KMS-11 (cell line): ENCODE measurements at regions not wholly inside any gene's neighbourhood (a gene's known extent, or its start where the extent isn't known, plus 50 kb on each side); places are given as distances from the start of the nearest gene placed in this dataset.

Experiments used
- H2AFZ ChIP-seq: fragments of 200-600 bp; sonication (generic); 2 replicates; pipeline ENCODE4 v1.6.1; 2016; ENCODE audit warnings: antibody characterized with exemption, mixed run types, low read depth
- H3K27ac ChIP-seq: fragments of 200-600 bp; sonication (generic); 2 replicates; pipeline ENCODE4 v1.6.1; 2016; ENCODE audit warnings: mild to moderate bottlenecking, mixed run types
- H3K27me3 ChIP-seq: fragments of 200-600 bp; sonication (generic); 2 replicates; pipeline ENCODE4 v1.6.1; 2017; ENCODE audit warnings: mild to moderate bottlenecking, low read depth, mixed run types, moderate library complexity; ENCODE audit not compliant: insufficient read depth
- H3K36me3 ChIP-seq: fragments of 200-600 bp; sonication (generic); 2 replicates; pipeline ENCODE4 v1.6.1; 2017; ENCODE audit warnings: mild to moderate bottlenecking, mixed run types; ENCODE audit not compliant: insufficient read depth
- H3K4me1 ChIP-seq: fragments of 200-600 bp; sonication (generic); 2 replicates; pipeline ENCODE4 v1.6.1; 2016; ENCODE audit warnings: mild to moderate bottlenecking, low read depth, mixed run types; ENCODE audit not compliant: poor library complexity, severe bottlenecking
- H3K4me2 ChIP-seq: fragments of 200-600 bp; sonication (generic); 2 replicates; pipeline ENCODE4 v1.7.0; 2016; ENCODE audit warnings: mild to moderate bottlenecking, mixed run types
- H3K4me3 ChIP-seq: fragments of 200-600 bp; sonication (generic); IDR thresholded peaks from 2 replicates; pipeline ENCODE4 v1.6.1; 2017; ENCODE audit warnings: low read depth, low read length, mixed read lengths; ENCODE audit not compliant: insufficient read depth
- H3K79me2 ChIP-seq: fragments of 200-600 bp; sonication (generic); 2 replicates; pipeline ENCODE4 v1.6.1; 2016; ENCODE audit warnings: low read depth, mixed run types; ENCODE audit not compliant: insufficient read depth
- H3K9ac ChIP-seq: fragments of 200-600 bp; sonication (generic); 2 replicates; pipeline ENCODE4 v1.6.1; 2016; ENCODE audit warnings: mild to moderate bottlenecking, mixed run types
- H4K20me1 ChIP-seq: fragments of 200-600 bp; sonication (generic); 2 replicates; pipeline ENCODE4 v1.6.1; 2016; ENCODE audit warnings: mild to moderate bottlenecking, mixed run types; ENCODE audit not compliant: insufficient read depth
- CTCF ChIP-seq: fragments of 200-600 bp; sonication (generic); conservative IDR thresholded peaks from 2 replicates; pipeline ENCODE4 v1.6.1; 2017; ENCODE audit warnings: low read depth, mild to moderate bottlenecking, antibody characterized with exemption, low read length, moderate library complexity, mixed read lengths

DNA sequence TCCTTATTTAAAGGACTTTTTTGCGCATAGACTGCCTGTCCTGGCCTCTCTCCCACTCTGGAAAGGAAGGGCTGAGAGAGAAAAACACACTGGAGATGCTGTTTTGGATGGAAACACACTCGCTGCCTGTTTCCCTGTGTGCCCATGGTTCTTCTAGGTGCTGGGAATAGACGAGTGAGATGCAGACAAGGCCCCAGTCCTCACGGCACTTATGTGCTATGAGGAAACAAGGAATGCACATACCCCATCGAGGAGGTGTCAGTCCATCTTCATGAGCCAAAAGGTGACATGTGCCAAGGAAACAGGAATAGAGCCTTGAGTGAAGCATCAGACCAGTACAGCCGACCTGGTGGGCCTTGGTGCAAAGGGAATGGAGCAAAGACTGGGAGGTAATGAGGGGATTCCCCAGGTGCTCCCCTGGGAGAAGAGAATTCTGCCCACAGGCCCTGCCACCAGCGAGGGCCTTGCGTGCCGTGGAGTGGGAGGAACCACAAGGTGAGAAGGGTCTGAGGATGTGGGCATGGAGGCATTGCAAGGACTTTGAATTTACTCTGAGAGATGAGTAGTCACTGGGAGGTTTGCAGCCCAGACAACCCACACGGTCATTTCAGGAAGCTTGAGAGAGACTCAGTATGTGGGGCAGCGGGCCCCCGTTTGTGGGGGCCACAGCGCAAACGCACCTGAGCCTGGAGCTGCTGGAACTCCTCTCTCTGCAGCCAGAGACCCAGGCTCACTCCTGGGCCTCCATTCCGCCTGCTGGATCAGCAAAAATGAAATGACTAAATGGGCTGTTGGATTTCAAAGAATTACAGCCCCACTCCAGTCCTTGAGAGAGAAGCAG is 197.5 kb upstream of the COPS8 start:
- H3K27me3 ChIP-seq, result no peaks in the 10 kb centered on the region
- no peaks in the 10 kb centered on the region for H3K4me1 ChIP-seq
- H2AFZ ChIP-seq, result no peak overlapping the region
- no peaks in the 10 kb centered on the region for H3K79me2 ChIP-seq
- TF ChIP-seq CTCF, result no peak
- no peak overlapping the region for H3K4me3 ChIP-seq
- no peak overlapping the region for H3K9ac ChIP-seq
- no peak overlapping the region for H3K4me2 ChIP-seq
- H3K36me3 ChIP-seq, result no peaks in the 10 kb centered on the region
- H4K20me1 ChIP-seq, result no peaks in the 10 kb centered on the region
- no peak overlapping the region for H3K27ac ChIP-seq

GRCh38 chr2:236888794-236889780 is 196.6 kb upstream of the COPS8 start:
- Histone ChIP-seq H4K20me1 (no peaks in the 10 kb centered on the region), H3K4me2 (no peak overlapping the region), H2AFZ (no peak overlapping the region), H3K27me3 (no peaks in the 10 kb centered on the region), H3K27ac (no peak overlapping the region), H3K36me3 (no peaks in the 10 kb centered on the region), H3K9ac (no peak overlapping the region), H3K4me3 (no peak overlapping the region), H3K4me1 (no peaks in the 10 kb centered on the region), H3K79me2 (no peaks in the 10 kb centered on the region)
- no peak for TF ChIP-seq CTCF

- Histone ChIP-seq H3K4me2 (no peak overlapping the region), H4K20me1 (no peaks in the 10 kb centered on the region), H3K9ac (no peak overlapping the region), H3K27ac (no peak overlapping the region), H3K4me3 (no peak overlapping the region), H3K79me2 (no peaks in the 10 kb centered on the region), H3K27me3 (no peaks in the 10 kb centered on the region), H3K4me1 (no peaks in the 10 kb centered on the region), H2AFZ (no peak overlapping the region), H3K36me3 (no peaks in the 10 kb centered on the region)
- TF ChIP-seq CTCF, result no peak
Measured at GRCh38 chr2:236889791-236890704, 195.6 kb upstream of the COPS8 start.

GRCh38 chr2:236892721-236893120 is 193.0 kb upstream of the COPS8 start:
- Histone ChIP-seq H3K27me3 (no peaks in the 10 kb centered on the region), H3K4me3 (no peak overlapping the region), H3K36me3 (no peaks in the 10 kb centered on the region), H3K79me2 (no peaks in the 10 kb centered on the region), H2AFZ (no peak overlapping the region), H3K4me2 (no peak overlapping the region), H3K4me1 (no peaks in the 10 kb centered on the region), H4K20me1 (no peaks in the 10 kb centered on the region), H3K9ac (no peak overlapping the region), H3K27ac (no peak overlapping the region)
- no peak for TF ChIP-seq CTCF
